ENCODE measurements at regions not wholly inside any gene's neighbourhood (a gene's known extent, or its start where the extent isn't known, plus 50 kb on each side); places are given as distances from the start of the nearest gene placed in this dataset.

- no peak for FAIRE-seq
- no peak overlapping the region for H3K4me3 ChIP-seq (ENCODE audit: extremely low read depth in 1 of 4, insufficient read depth in 2 of 4, low read depth in 3 of 4, low read length in 4 of 4)
- H4K8ac ChIP-seq (ENCODE audit: extremely low read depth, insufficient read depth, low read length) = no peak overlapping the region
- no peaks in the 10 kb centered on the region for H4K20me1 ChIP-seq (replicated peaks in 1 of 2; ENCODE audit: control insufficient read depth in 1 of 2, insufficient read depth in 2 of 2, low read length in 2 of 2)
- no peaks in the 10 kb centered on the region for H3K79me2 ChIP-seq (ENCODE audit: control insufficient read depth in 1 of 2, insufficient read depth in 2 of 2, low read length in 2 of 2)
- no peaks in the 10 kb centered on the region for H3K23me2 ChIP-seq (ENCODE audit: low read depth, low read length)
- CTCF ChIA-PET (ENCODE audit: partially characterized antibody) = interaction anchor here (0.7 kb wide), 1 partner anchor 151 kb away, joined by 3 read pairs; no protein-coding TSS in a partner anchor
- 0 out of 4 replicates have a peak overlapping the region, but pooled peaks of 1 of the 2 experiments have one; percentile 21 for H3K4me2 ChIP-seq (ENCODE audit: insufficient read depth in 1 of 2, low read depth in 2 of 2, low read length in 2 of 2)
- H3K14ac ChIP-seq (ENCODE audit: insufficient read length) = no peak overlapping the region
- H4K5ac ChIP-seq (ENCODE audit: insufficient read length, low read depth, low read length) = no peak overlapping the region
- H3K56ac ChIP-seq (replicated peaks; ENCODE audit: insufficient read length, low read depth, low read length) = no peak overlapping the region
- no peak overlapping the region for H3K18ac ChIP-seq (ENCODE audit: extremely low read depth, low read length)
- 83% methylated on average over 4 of the region's 4 CpGs; no CpG with 5 or more reads in 1 of the 2 experiments for WGBS, 2 experiments (ENCODE audit: extremely low coverage in 1 of 2, insufficient coverage in 1 of 2, insufficient read length in 1 of 2, insufficient replicate concordance in 2 of 2, low coverage in 1 of 2, low lambda C conversion rate in 2 of 2, missing lambda C conversion rate in 1 of 2)
- H2AK5ac ChIP-seq (ENCODE audit: low read depth, low read length) = no peak overlapping the region
- H4K91ac ChIP-seq (replicated peaks; ENCODE audit: insufficient read length, low read length) = no peak overlapping the region
- H2BK120ac ChIP-seq (replicated peaks; ENCODE audit: low read depth, low read length) = no peak overlapping the region
- H2BK12ac ChIP-seq (ENCODE audit: low read depth, low read length) = no peak overlapping the region
- POLR2A ChIA-PET (ENCODE audit: partially characterized antibody) = no interaction called here
- no peak for DNase-seq (ENCODE audit: low read depth in 1 of 2, low spot score in 2 of 2)
- no peak overlapping the region for H2BK20ac ChIP-seq (ENCODE audit: low read length)
- no peak overlapping the region for H2BK5ac ChIP-seq (ENCODE audit: low read depth, low read length)
- peaks cover 0 to 1% (median 0%) of the 10 kb centered on the region in 4 experiments; a peak in 1 of 7 replicates for H3K4me1 ChIP-seq (replicated peaks in 1 of 4; ENCODE audit: control insufficient read depth in 3 of 4, insufficient read depth in 4 of 4, low read length in 3 of 4)
- no peaks in the 10 kb centered on the region for H3K9me3 ChIP-seq (ENCODE audit: insufficient read depth in 2 of 2, low read depth in 1 of 2, low read length in 1 of 2)
- no peaks in the 10 kb centered on the region for H3K79me1 ChIP-seq (ENCODE audit: low read depth, low read length)
- H3K27ac ChIP-seq (ENCODE audit: low read depth, low read length) = no peak overlapping the region
- H3K9ac ChIP-seq (replicated peaks in 1 of 4; ENCODE audit: extremely low read depth in 1 of 4, low read depth in 3 of 4, low read length in 3 of 4) = no peak overlapping the region
- H3K27me3 ChIP-seq (replicated peaks in 1 of 4; ENCODE audit: control insufficient read depth in 3 of 4, extremely low read depth in 1 of 4, insufficient read depth in 3 of 4, low read length in 3 of 4) = no peaks in the 10 kb centered on the region
- H3K36me3 ChIP-seq (ENCODE audit: control insufficient read depth in 2 of 4, insufficient read depth in 4 of 4, low read length in 3 of 4) = no peaks in the 10 kb centered on the region
- H3K23ac ChIP-seq (ENCODE audit: insufficient read length) = no peak overlapping the region
- H3K4ac ChIP-seq (replicated peaks; ENCODE audit: insufficient read length, low read depth, low read length) = peak overlapping the region; percentile 57
- H2BK15ac ChIP-seq (ENCODE audit: low read length) = no peak overlapping the region
- H2AFZ ChIP-seq (ENCODE audit: low read length) = peak overlapping the region; percentile 84
- TF ChIP-seq HDAC2 (IDR thresholded peaks at IDR 0.05; ENCODE audit: borderline replicate concordance in 1 of 2, low read depth in 2 of 2, low read length in 2 of 2) = no peak
- no peak for TF ChIP-seq SP2 (IDR thresholded peaks at IDR 0.05; ENCODE audit: low read length)
- no peak for TF ChIP-seq EP300 (IDR thresholded peaks at IDR 0.05; ENCODE audit: borderline replicate concordance in 1 of 2, low read depth in 2 of 2, low read length in 2 of 2)
- TF ChIP-seq SP4 (IDR thresholded peaks at IDR 0.05; ENCODE audit: low read length) = no peak
- TF ChIP-seq CREB1 (IDR thresholded peaks at IDR 0.05) = no peak
- TF ChIP-seq SP1 (IDR thresholded peaks at IDR 0.05; ENCODE audit: low read depth, low read length) = no peak
- no peak for TF ChIP-seq TCF12 (IDR thresholded peaks at IDR 0.05; ENCODE audit: low read depth, low read length)
- TF ChIP-seq E2F6 (IDR thresholded peaks at IDR 0.05) = no peak
- no peak for TF ChIP-seq FOSL1 (IDR thresholded peaks at IDR 0.05; ENCODE audit: insufficient read depth, low read depth, low read length)
- TF ChIP-seq PHF8 (conservative IDR thresholded peaks at IDR 0.05; ENCODE audit: low read depth, low read length) = no peak
- no peak for TF ChIP-seq CEBPB (IDR thresholded peaks at IDR 0.05; ENCODE audit: low read depth, low read length)
- TF ChIP-seq TEAD4 (IDR thresholded peaks at IDR 0.05; ENCODE audit: low read depth, low read length) = no peak
- TF ChIP-seq ATF2 (IDR thresholded peaks at IDR 0.05; ENCODE audit: low read length) = no peak
Measured at GRCh38 chr3:94614192-94614591, 551.3 kb downstream of the NSUN3 start.

Data from H1 (cell line).